ENCODE measurements at regions not wholly inside any gene's neighbourhood (a gene's known extent, or its start where the extent isn't known, plus 50 kb on each side); places are given as distances from the start of the nearest gene placed in this dataset.

DNA sequence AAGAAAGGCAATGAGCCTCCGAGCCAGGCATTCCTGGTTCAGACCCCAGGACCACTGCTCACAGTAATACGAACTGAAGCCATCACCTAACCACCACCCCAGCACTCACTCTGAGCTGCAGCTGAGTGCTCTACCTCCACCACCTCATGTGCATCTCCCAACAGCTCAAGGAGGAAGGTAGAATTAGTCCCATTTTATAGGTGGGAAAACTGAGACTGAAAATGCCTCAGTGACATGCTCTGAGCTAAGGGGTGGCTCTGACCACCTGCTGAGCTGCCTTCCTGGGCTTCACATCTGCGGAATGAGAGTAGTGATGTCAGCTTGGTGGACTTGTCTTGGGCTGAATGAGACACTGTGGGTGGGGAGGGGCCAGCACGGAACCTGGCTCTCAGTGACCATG lies 159.7 kb upstream of the UNC5B start:
- H3K9me3 ChIP-seq, result no peaks in the 10 kb centered on the region
- H3K36me3 ChIP-seq, result no peaks in the 10 kb centered on the region
- H3K4me3 ChIP-seq, result no peak overlapping the region
- no peaks in the 10 kb centered on the region for H3K27me3 ChIP-seq
- TF ChIP-seq Cebpa-rat (IDR thresholded peaks at IDR 0.05), result no peak
- H3K4me1 ChIP-seq, result peaks cover 17% of the 10 kb centered on the region
- no peak overlapping the region for H3K27ac ChIP-seq
- no peak overlapping the region for H3K9ac ChIP-seq
- H4K20me1 ChIP-seq, result no peaks in the 10 kb centered on the region
- H3K4me2 ChIP-seq, result no peak overlapping the region

DNA sequence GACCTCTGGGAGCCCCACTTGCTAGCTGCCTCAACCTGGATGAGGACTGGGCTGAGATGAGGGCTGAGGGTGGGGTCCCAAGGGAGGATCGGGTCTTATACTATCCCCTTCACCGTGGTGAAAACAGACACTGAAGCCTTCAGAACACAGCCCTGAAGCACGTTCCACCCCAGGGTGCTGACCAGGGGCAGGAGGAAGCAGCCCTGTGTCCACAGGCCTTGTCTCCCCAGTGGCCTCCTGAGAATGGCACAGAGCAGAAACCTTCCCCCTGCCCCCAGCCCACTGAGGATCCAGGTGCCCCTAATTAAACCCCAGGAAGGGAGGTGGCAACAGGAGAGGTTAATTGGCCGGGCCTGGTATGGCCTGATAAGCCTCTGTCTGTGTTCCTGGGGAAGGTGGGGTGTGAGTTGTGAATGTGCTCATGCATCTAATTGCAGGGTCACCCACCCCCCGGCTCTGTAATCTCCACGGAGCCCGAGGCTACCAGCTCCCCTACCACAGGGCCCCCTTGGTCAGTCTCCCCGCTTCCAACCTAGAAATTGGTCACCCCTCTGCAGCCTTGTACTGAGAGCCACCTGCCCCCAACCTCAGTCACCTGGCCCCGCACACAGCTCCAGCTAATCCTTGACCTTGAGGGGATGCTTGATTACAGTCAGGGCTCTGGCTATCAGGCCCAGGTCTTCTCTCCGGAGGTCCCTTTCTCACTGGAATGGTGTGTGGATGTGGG lies 159.0 kb upstream of the UNC5B start:
- Histone ChIP-seq H3K27ac (no peak overlapping the region), H3K36me3 (no peaks in the 10 kb centered on the region), H3K9me3 (no peaks in the 10 kb centered on the region), H4K20me1 (no peaks in the 10 kb centered on the region), H3K27me3 (no peaks in the 10 kb centered on the region), H3K9ac (no peak overlapping the region), H3K4me1 (peaks cover 17% of the 10 kb centered on the region), H3K4me2 (no peak overlapping the region), H3K4me3 (no peak overlapping the region)
- TF ChIP-seq Cebpa-rat (IDR thresholded peaks at IDR 0.05), result no peak

GRCh38 chr10:71058308-71058707 lies 154.1 kb upstream of the UNC5B start:
- Histone ChIP-seq H3K36me3 (no peaks in the 10 kb centered on the region), H3K4me2 (no peak overlapping the region)
- TF ChIP-seq Cebpa-rat (IDR thresholded peaks at IDR 0.05), result no peak

DNA sequence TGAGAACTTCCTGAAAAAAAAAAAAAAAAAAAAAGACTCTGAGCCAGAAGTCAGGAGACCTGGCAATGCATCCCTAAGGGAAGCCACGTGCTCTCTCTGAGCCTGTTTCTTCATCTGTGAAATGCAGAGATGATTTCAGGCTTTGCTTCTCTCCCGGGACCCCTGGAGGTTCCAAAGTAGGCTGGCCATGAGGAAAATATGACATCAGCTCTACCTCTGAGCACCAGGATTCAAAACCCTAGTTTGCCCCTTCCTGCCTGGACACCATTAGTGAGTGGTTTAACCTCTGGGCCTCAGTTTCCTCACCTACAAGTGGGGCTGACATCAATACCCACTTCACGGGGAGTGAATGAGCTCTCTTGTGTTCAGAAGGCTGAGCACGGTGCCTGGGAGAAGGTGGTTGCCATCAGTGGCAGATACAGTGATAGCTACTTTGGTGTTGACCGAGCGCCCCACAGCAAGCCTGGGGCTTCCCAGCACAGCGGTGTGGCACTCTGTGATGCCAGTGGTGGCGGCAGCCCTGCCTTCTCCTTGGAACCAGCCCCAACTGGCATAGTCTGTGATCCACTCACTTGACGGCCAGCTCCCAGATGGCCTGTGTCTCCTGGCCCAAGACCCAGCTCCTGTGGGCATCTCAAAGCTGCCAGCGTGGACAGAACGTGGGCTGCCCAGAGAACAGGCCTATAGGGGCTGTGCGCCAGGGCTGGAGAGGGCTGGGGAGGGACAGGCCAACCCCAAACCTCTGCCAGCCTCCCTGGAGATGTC lies 153.1 kb upstream of the UNC5B start:
- Histone ChIP-seq H3K4me3 (no peak overlapping the region), H3K4me2 (no peak overlapping the region), H3K36me3 (no peaks in the 10 kb centered on the region), H4K20me1 (no peaks in the 10 kb centered on the region), H3K27me3 (no peaks in the 10 kb centered on the region), H3K4me1 (peaks cover under 1% of the 10 kb centered on the region), H3K9ac (no peak overlapping the region), H3K9me3 (no peaks in the 10 kb centered on the region), H3K27ac (no peak overlapping the region)
- no peak for TF ChIP-seq Cebpa-rat (IDR thresholded peaks at IDR 0.05)

More at GRCh38 chr10:71058308-71058707, 154.1 kb upstream of the UNC5B start:
- no peaks in the 10 kb centered on the region for H3K27me3 ChIP-seq
- H3K4me1 ChIP-seq, result no peaks in the 10 kb centered on the region
- H3K4me3 ChIP-seq, result no peak overlapping the region
- no peak overlapping the region for H3K27ac ChIP-seq
- no peaks in the 10 kb centered on the region for H4K20me1 ChIP-seq
- no peak overlapping the region for H3K9ac ChIP-seq
- H3K9me3 ChIP-seq, result no peaks in the 10 kb centered on the region

DNA sequence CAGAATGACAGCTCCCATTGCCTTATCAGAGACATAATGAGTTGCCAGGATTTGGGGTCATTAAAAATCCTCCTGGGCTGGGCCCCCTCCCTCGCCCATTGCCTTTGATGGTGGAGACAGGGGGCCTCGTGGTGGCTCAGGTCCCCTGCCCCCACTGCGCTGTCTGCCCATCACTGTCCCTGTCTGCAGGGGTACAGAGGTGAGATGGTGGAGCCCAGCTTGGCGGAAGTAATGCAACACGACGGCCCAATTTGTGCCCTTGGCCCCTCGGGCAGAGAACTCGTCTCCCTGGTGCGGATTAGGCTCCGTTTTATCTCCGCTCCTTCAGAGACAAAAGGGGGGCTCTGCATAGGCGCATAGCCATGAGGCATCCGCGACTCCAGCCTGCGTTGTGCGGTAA lies 152.4 kb upstream of the UNC5B start:
- no peak for TF ChIP-seq Cebpa-rat (IDR thresholded peaks at IDR 0.05)
- Histone ChIP-seq H3K4me2 (no peak overlapping the region), H3K27me3 (no peaks in the 10 kb centered on the region), H3K9me3 (no peaks in the 10 kb centered on the region), H3K9ac (no peak overlapping the region), H3K4me3 (no peak overlapping the region), H4K20me1 (no peaks in the 10 kb centered on the region), H3K4me1 (peaks cover 7% of the 10 kb centered on the region), H3K36me3 (no peaks in the 10 kb centered on the region), H3K27ac (no peak overlapping the region)

DNA sequence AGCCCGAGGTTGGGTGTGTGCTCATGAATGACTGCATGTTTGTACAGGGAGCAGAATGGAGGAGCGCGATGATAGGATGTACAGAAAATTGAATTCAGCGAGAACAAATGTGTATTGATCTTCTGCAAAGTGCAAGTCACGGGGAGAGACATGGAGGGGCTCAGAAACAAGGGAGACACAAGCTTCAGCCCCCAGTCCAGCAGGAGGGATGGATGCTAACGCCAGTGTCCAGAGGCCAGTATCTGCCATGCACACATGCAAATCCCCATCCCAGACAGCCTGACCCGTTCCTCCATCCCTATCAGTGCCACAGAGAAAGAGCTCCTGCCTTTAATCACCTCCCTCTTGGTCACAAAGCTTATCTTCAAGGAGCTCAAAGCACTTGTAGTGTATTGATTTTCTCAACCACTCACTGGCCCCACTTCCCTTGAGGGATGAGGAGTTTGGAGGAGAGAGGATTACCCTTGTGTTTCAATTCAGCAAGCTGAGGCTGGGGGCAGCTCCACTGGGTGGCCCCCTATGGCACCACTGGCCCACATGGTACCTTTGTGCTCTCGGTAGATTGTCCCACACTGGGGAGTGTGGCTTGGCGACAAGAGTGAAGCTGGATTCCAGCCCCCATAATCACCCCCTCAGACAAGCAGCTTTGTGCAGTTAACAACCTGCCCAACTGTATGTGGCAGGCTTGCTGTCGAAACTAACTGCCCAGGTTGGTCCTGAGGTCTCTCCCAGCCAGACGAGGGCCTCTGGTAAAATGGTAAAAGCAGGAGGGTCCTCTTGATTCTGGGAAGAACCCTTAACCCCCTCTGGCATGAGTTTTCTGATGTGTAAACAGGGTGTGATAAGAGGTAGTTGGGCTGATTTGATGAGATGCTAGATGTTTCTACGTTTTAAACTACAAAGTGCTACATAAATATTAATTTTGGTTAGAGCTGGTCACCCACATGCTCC lies 151.6 kb upstream of the UNC5B start:
- H3K9ac ChIP-seq, result no peak overlapping the region
- H4K20me1 ChIP-seq, result no peaks in the 10 kb centered on the region
- TF ChIP-seq Cebpa-rat (IDR thresholded peaks at IDR 0.05), result no peak
- H3K27ac ChIP-seq, result no peak overlapping the region
- H3K4me1 ChIP-seq, result peaks cover 10% of the 10 kb centered on the region
- no peaks in the 10 kb centered on the region for H3K36me3 ChIP-seq
- no peaks in the 10 kb centered on the region for H3K9me3 ChIP-seq
- no peak overlapping the region for H3K4me2 ChIP-seq
- no peaks in the 10 kb centered on the region for H3K27me3 ChIP-seq
- no peak overlapping the region for H3K4me3 ChIP-seq

DNA sequence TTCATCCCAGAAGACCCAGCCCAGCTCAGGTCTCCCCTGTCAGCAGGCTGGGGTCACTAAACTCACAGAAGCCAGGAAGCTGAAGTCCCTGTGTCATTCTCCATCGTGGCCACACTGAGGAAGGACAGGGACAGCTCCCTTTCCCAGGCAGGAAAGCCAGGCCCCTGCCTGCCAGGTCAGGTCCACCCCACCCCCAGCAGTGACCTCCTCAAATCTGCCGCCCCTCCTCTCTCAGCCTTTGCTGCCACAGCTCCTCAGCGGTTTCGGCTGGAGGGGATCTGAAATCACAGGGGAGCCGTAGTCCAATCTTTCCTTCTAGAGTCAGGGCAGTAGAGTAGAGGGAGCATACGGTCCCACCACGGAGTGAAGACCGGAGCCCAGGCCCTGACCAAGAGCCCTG lies 150.9 kb upstream of the UNC5B start:
- H4K20me1 ChIP-seq, result no peaks in the 10 kb centered on the region
- no peaks in the 10 kb centered on the region for H3K36me3 ChIP-seq
- H3K27ac ChIP-seq, result no peak overlapping the region
- peaks cover 11% of the 10 kb centered on the region for H3K4me1 ChIP-seq
- no peaks in the 10 kb centered on the region for H3K27me3 ChIP-seq
- H3K9me3 ChIP-seq, result no peaks in the 10 kb centered on the region
- H3K9ac ChIP-seq, result no peak overlapping the region
- TF ChIP-seq Cebpa-rat (IDR thresholded peaks at IDR 0.05), result no peak
- no peak overlapping the region for H3K4me3 ChIP-seq
- H3K4me2 ChIP-seq, result no peak overlapping the region

GRCh38 chr10:71062156-71062555 lies 150.2 kb upstream of the UNC5B start:
- Histone ChIP-seq H4K20me1 (no peaks in the 10 kb centered on the region), H3K4me1 (peaks cover 18% of the 10 kb centered on the region), H3K9ac (no peak overlapping the region), H3K27ac (no peak overlapping the region), H3K4me3 (no peak overlapping the region), H3K9me3 (no peaks in the 10 kb centered on the region), H3K36me3 (no peaks in the 10 kb centered on the region), H3K4me2 (no peak overlapping the region), H3K27me3 (no peaks in the 10 kb centered on the region)
- no peak for TF ChIP-seq Cebpa-rat (IDR thresholded peaks at IDR 0.05)

- Histone ChIP-seq H4K20me1 (no peaks in the 10 kb centered on the region), H3K27ac (no peak overlapping the region), H3K9ac (no peak overlapping the region), H3K4me2 (no peak overlapping the region), H3K4me3 (no peak overlapping the region), H3K4me1 (peaks cover 20% of the 10 kb centered on the region), H3K27me3 (no peaks in the 10 kb centered on the region), H3K9me3 (no peaks in the 10 kb centered on the region), H3K36me3 (no peaks in the 10 kb centered on the region)
- no peak for TF ChIP-seq Cebpa-rat (IDR thresholded peaks at IDR 0.05)
These were observed 149.0 kb upstream of the UNC5B start for GRCh38 chr10:71063401-71063800.

Measured in BLaER1 (cell line).